ENCODE measurements at regions not wholly inside any gene's neighbourhood (a gene's known extent, or its start where the extent isn't known, plus 50 kb on each side); places are given as distances from the start of the nearest gene placed in this dataset.
"Not testable (repeated sequence)": the region's sequence is repeated elsewhere in the genome, so short reads cannot be mapped to it uniquely, and the experiment has no call there.

DNA sequence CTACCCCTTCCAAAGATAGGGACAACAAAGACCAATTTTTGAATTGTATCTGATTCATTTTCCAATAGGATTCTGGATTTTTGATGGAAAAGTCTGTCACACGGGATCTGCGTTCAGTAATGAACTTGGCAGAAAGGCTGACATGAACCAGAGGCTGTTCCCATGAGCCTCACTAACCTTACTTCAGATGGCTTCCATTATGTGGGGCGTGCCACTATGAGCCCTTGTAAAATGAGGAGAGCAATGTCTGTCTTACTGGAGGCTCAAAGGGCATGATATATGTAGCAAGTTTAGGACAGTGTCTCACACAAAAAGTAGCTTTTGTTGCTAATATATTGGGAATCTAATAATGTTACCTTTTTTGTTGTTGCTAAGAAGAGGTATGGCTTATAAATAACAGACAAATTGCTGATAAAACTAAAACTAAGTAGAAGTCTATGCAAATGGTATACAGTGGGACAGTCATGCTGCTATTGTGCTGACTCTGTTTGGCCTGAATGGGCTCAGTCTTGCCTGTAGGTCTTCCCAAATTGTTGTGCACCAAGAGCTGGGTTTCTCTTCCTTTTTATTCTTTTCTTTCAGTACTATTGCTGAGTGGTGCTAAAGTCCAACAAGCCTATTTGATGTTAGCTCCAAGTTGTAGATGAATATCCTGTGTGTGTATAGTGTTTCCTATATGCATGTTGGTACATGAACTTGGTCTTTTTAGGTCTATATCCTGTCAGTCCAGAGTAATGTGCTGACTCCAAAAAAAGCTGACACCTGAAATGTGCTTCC lies 132.1 kb downstream of the SPRY1 start:
- H3K4me3 ChIP-seq (ENCODE audit: low read depth, low read length): no peak overlapping the region
- no peak for DNase-seq (ENCODE audit: low read depth)
- TF ChIP-seq, protein P1, sequence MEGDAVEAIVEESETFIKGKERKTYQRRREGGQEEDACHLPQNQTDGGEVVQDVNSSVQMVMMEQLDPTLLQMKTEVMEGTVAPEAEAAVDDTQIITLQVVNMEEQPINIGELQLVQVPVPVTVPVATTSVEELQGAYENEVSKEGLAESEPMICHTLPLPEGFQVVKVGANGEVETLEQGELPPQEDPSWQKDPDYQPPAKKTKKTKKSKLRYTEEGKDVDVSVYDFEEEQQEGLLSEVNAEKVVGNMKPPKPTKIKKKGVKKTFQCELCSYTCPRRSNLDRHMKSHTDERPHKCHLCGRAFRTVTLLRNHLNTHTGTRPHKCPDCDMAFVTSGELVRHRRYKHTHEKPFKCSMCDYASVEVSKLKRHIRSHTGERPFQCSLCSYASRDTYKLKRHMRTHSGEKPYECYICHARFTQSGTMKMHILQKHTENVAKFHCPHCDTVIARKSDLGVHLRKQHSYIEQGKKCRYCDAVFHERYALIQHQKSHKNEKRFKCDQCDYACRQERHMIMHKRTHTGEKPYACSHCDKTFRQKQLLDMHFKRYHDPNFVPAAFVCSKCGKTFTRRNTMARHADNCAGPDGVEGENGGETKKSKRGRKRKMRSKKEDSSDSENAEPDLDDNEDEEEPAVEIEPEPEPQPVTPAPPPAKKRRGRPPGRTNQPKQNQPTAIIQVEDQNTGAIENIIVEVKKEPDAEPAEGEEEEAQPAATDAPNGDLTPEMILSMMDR (IDR thresholded peaks at IDR 0.05; ENCODE audit: insufficient read depth, low read depth, low read length, missing control alignments): no peak

DNA sequence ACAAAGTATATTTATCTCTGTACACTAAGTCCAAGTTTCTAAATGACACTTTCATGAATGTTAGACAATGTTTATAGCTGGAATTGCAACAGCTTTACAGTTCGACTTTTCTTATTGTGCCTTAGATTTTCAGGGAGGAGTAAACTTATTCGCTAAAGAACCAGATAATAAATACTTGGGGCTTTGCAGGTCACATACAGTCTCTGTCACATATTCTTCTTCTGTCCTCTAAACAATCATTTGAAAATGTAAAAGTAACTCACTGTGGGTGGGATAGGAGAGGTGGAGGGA lies 132.6 kb downstream of the SPRY1 start:
- DNase-seq (ENCODE audit: low read depth): no peak
- no peak overlapping the region for H3K4me3 ChIP-seq (ENCODE audit: low read depth, low read length)
- TF ChIP-seq, protein P1 (IDR thresholded peaks at IDR 0.05; ENCODE audit: insufficient read depth, low read depth, low read length, missing control alignments): no peak

DNA sequence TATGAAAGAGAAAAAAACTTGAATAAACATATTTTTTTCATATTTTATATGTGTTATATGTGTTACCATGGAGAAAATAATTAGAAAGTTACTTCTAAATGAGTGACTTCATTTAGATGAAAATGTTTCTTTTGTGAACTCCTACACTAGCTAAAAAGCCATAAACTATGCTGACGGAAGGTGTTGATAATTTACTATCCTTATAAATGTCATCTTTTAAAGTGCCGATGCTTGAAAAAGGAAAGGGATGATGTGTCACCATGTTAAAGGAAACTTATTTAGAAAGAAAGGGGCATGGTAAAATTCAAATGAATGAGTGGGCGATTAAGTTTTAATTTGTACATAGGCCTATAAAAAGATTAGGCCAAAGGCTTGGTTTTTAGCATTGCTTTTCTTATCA lies 133.8 kb downstream of the SPRY1 start:
- DNase-seq (ENCODE audit: low read depth): no peak
- no peak overlapping the region for H3K4me3 ChIP-seq (ENCODE audit: low read depth, low read length)
- TF ChIP-seq, protein P1 (IDR thresholded peaks at IDR 0.05; ENCODE audit: insufficient read depth, low read depth, low read length, missing control alignments): no peak

DNA sequence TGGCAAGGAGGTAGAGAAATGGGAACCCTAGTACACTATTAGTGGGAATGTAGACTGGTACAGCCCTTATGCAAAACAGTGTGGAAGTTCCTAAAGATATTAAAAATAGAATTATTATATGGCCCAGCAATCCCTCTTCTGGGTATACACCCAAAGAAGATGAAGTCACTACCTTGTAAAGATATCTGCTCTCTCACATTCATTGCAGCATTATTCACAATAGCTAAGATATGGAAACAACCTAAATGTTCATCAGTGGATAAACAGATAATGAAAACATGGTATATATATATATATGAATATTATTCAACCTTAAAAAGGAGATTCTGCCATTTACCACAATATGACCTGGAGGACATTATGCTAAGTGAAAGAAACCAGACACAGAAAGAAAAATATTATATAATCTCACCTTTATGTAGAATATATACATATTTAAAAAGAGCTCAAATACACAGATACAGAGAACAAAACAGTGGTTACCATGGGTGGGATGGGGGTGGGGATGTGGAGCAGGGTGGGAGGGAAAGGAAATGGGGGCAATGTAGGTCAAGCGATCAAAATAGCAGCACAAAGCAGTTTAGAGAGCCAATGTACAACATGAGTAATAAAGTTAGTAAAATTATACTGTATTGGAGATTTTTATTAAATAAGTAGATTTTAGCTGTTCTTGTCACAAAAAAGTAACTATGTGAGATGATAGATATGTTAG lies 138.6 kb downstream of the SPRY1 start:
- no peak for DNase-seq (ENCODE audit: low read depth)
- TF ChIP-seq, protein P1 (IDR thresholded peaks at IDR 0.05; ENCODE audit: insufficient read depth, low read depth, low read length, missing control alignments): no peak

DNA sequence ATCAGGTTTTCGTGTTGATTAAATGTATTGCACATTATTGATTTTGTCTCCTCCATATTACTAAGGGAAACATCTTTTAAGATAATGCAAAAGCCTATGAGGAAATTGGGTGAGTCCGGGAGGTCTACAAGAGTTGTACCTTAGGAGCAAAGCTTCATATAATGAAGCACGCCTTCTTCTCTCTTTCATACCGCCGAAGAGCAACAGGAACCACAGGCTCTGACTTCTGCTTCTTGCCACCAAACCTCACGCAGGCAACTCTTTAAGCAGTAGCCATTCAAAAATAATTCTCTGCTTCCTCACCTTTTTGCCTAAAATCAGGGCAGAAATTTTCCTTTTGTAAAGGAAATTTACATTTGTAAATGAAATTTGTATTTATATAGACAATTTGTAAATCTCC lies 139.6 kb downstream of the SPRY1 start:
- no peak overlapping the region for H3K4me3 ChIP-seq (ENCODE audit: low read depth, low read length)
- no peak for DNase-seq (ENCODE audit: low read depth)
- TF ChIP-seq, protein P1 (IDR thresholded peaks at IDR 0.05; ENCODE audit: insufficient read depth, low read depth, low read length, missing control alignments): no peak

More for the DNA sequence above, 138.6 kb downstream of the SPRY1 start:
- H3K4me3 ChIP-seq (ENCODE audit: low read depth, low read length): no peak overlapping the region

DNA sequence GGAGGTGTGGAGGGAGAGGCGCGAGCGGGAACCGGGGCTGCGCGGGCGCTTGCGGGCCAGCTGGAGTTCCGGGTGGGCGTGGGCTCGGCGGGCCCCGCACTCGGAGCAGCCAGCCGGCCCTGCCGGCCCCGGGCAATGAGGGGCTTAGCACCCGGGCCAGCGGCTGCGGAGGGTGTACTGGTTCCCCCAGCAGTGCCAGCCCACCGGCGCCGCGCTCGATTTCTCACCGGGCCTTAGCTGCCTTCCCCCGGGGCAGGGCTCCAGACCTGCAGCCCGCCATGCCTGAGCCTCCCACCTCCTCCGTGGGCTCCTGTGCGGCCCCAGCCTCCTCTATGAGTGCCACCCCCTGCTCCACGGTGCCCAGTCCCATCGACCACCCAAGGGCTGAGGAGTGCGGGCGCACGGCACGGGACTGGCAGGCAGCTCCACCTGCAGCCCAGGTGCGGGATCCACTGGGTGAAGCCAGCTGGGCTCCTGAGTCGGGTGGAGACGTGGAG lies 141.4 kb downstream of the SPRY1 start:
- H3K4me3 ChIP-seq (ENCODE audit: low read depth, low read length); DNase-seq (ENCODE audit: low read depth): not testable (repeated sequence)

DNA sequence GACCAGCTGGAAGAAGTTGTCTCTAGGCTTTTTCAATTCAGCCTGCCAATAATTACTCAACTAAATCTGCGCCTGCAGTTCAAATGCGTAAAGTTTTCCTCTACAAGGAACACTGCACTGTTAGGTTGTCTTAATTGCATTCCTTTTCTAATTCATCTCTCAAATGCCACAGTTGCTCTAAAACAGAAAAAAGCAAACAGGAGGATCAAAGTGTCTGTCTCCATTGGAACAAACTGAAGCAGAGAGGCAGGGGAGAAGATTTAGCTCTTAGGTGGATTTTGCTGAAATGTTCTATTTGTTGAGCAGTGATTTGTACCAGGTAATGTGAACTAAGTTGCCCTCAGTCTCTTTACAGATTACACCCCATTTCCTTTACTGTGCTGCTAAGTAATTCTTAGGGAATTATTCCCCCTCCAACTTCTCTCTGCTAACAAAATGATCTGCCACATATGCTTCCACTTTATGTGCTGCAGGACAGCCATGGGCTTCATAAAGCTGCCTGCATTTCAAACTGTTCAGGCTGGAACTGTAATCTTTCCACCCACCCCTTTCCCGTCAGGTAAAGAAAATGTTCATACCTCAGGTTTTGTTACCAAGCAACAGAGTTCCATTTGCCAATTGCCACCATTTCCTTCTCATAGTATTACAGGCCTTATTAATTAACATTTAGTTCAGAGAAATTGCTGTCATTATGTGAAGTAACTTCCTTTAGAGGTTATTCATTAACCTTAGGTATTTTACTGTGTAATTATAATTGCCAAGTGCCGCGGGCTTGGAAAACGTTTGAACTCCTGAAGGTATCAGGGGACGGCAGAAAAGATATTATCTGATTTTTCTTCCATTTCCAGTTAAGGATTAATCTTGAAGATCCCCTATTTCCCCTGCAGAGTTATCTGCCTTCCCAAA lies 149.3 kb downstream of the SPRY1 start:
- TF ChIP-seq, protein P1 (IDR thresholded peaks at IDR 0.05; ENCODE audit: insufficient read depth, low read depth, low read length, missing control alignments): no peak
- no peak for DNase-seq (ENCODE audit: low read depth)
- H3K4me3 ChIP-seq (ENCODE audit: low read depth, low read length): no peak overlapping the region

Measured in GM12865 (cell line).